H1 (cell line): ENCODE measurements at regions not wholly inside any gene's neighbourhood (a gene's known extent, or its start where the extent isn't known, plus 50 kb on each side); places are given as distances from the start of the nearest gene placed in this dataset.

Experiments
- CTCF ChIA-PET: fragments of 300-600 bp; sonication (Branson Sonifier 250); formaldehyde crosslinking; loops from one replicate; lab custom pipeline; 2021; ENCODE audit not compliant: partially characterized antibody; lab: Charles Lee
- POLR2A ChIA-PET: fragments of 300-600 bp; sonication (Branson Sonifier 250); formaldehyde crosslinking; loops from one replicate; lab custom pipeline; 2021; ENCODE audit warnings: inconsistent platforms; ENCODE audit not compliant: partially characterized antibody; lab: Charles Lee
- DNase-seq, 2 experiments: peaks; one replicate each; pipeline versions ENCODE4 v3.0.0 to v3.0.0-alpha.2; 2010 to 2022; ENCODE audit warnings: low spot score in 2 of 2, low read depth in 1 of 2, mixed read lengths in 1 of 2
- FAIRE-seq: peaks from 2 replicates; lab custom pipeline; 2011; peaks lifted over from hg19 to GRCh38; lab: Jason Lieb, UNC
- H2AFZ ChIP-seq: 2 replicates; pipeline ENCODE4 v1.8.1; 2012; ENCODE audit warnings: low read length, inconsistent platforms
- H2AK5ac ChIP-seq: 2 replicates; pipeline ENCODE4 v1.6.1; 2013; ENCODE audit warnings: low read depth, low read length
- H2BK120ac ChIP-seq: replicated peaks from 2 replicates; pipeline ENCODE3; 2013; ENCODE audit warnings: low read depth, low read length, inconsistent platforms
- H2BK12ac ChIP-seq: 2 replicates; pipeline ENCODE4 v1.6.1; 2013; ENCODE audit warnings: low read depth, low read length
- H2BK15ac ChIP-seq: 2 replicates; pipeline ENCODE4 v1.6.1; 2013; ENCODE audit warnings: low read length
- H2BK20ac ChIP-seq: 2 replicates; pipeline ENCODE4 v1.6.1; 2013; ENCODE audit warnings: low read length
- H2BK5ac ChIP-seq: 2 replicates; pipeline ENCODE4 v1.6.1; 2013; ENCODE audit warnings: low read depth, low read length
- H3K14ac ChIP-seq: 2 replicates; pipeline ENCODE4 v1.6.1; 2013; ENCODE audit warnings: inconsistent platforms; ENCODE audit not compliant: insufficient read length
- H3K18ac ChIP-seq: 2 replicates; pipeline ENCODE4 v1.6.1; 2013; ENCODE audit warnings: low read length; ENCODE audit errors: extremely low read depth
- H3K23ac ChIP-seq: 2 replicates; pipeline ENCODE4 v1.6.1; 2013; ENCODE audit warnings: inconsistent platforms; ENCODE audit not compliant: insufficient read length
- H3K23me2 ChIP-seq: 2 replicates; pipeline ENCODE4 v1.6.1; 2013; ENCODE audit warnings: low read depth, low read length
- H3K27ac ChIP-seq: 2 replicates; pipeline ENCODE4 v1.6.1; 2011; ENCODE audit warnings: low read depth, low read length, inconsistent platforms
- H3K27me3 ChIP-seq, 4 experiments: replicated peaks in 1 of 4; 1 replicate in 1 of 4; 2 replicates in 3 of 4; pipeline versions ENCODE4 v1.6.1 to v1.8.1; 2011 to 2013; ENCODE audit warnings: low read length in 3 of 4, mild to moderate bottlenecking in 3 of 4, inconsistent platforms in 2 of 4, mixed read lengths in 2 of 4, moderate library complexity in 1 of 4; ENCODE audit not compliant: control insufficient read depth in 3 of 4, insufficient read depth in 3 of 4; ENCODE audit errors: extremely low read depth in 1 of 4
- H3K36me3 ChIP-seq, 4 experiments: 2 replicates each; pipeline versions ENCODE4 v1.6.1 to v1.8.1; 2011 to 2013; ENCODE audit warnings: mild to moderate bottlenecking in 4 of 4, low read length in 3 of 4, moderate library complexity in 2 of 4, control low read depth in 1 of 4, inconsistent platforms in 1 of 4; ENCODE audit not compliant: insufficient read depth in 4 of 4, control insufficient read depth in 2 of 4
- H3K4ac ChIP-seq: replicated peaks from 2 replicates; pipeline ENCODE3; 2013; ENCODE audit warnings: low read length, low read depth, mixed read lengths, inconsistent platforms; ENCODE audit not compliant: insufficient read length
- H3K4me1 ChIP-seq, 4 experiments: replicated peaks in 1 of 4; 1 replicate in 1 of 4; 2 replicates in 3 of 4; pipeline versions ENCODE4 v1.6.1 to v1.8.1; 2011 to 2013; ENCODE audit warnings: low read length in 3 of 4, inconsistent platforms in 2 of 4, mixed read lengths in 1 of 4; ENCODE audit not compliant: insufficient read depth in 4 of 4, control insufficient read depth in 3 of 4
- H3K4me2 ChIP-seq, 2 experiments: 2 replicates each; pipeline versions ENCODE4 v1.6.1 to v1.8.1; 2011 to 2013; ENCODE audit warnings: low read depth in 2 of 2, low read length in 2 of 2, control low read depth in 1 of 2, inconsistent platforms in 1 of 2, mild to moderate bottlenecking in 1 of 2; ENCODE audit not compliant: insufficient read depth in 1 of 2
- H3K4me3 ChIP-seq, 4 experiments: fragments of 200-600, 300-600 bp in 1 of 4; sonication (generic), shearing (Covaris generic), sonication (Bioruptor Twin) in 1 of 4; 2 replicates each; pipeline versions ENCODE4 v1.5.1 to v1.8.1; 2011 to 2016; ENCODE audit warnings: low read length in 4 of 4, low read depth in 3 of 4, control low read depth in 2 of 4, inconsistent platforms in 2 of 4, mild to moderate bottlenecking in 2 of 4, mixed read lengths in 1 of 4, moderate library complexity in 1 of 4; ENCODE audit not compliant: insufficient read depth in 2 of 4; ENCODE audit errors: extremely low read depth in 1 of 4
- H3K56ac ChIP-seq: replicated peaks from 2 replicates; pipeline ENCODE3; 2013; ENCODE audit warnings: low read depth, mild to moderate bottlenecking, mixed read lengths, low read length, inconsistent platforms; ENCODE audit not compliant: insufficient read length
- H3K79me1 ChIP-seq: 2 replicates; pipeline ENCODE4 v1.6.1; 2013; ENCODE audit warnings: low read depth, low read length, control low read depth
- H3K79me2 ChIP-seq, 2 experiments: 2 replicates each; pipeline versions ENCODE4 v1.6.1 to v1.8.1; 2012 to 2013; ENCODE audit warnings: low read length in 2 of 2, mild to moderate bottlenecking in 2 of 2, inconsistent platforms in 1 of 2; ENCODE audit not compliant: insufficient read depth in 2 of 2, control insufficient read depth in 1 of 2
- H3K9ac ChIP-seq, 4 experiments: replicated peaks in 1 of 4; 1 replicate in 1 of 4; 2 replicates in 3 of 4; pipeline versions ENCODE4 v1.6.1 to v1.8.1; 2011 to 2013; ENCODE audit warnings: low read depth in 3 of 4, low read length in 3 of 4, control low read depth in 2 of 4, mild to moderate bottlenecking in 2 of 4, moderate library complexity in 2 of 4, inconsistent platforms in 1 of 4; ENCODE audit errors: extremely low read depth in 1 of 4
- H3K9me3 ChIP-seq, 2 experiments: 2 replicates each; pipeline versions ENCODE4 v1.6.1 to v1.8.1; 2012 to 2013; ENCODE audit warnings: mild to moderate bottlenecking in 2 of 2, moderate library complexity in 2 of 2, control low read depth in 1 of 2, inconsistent platforms in 1 of 2, low read depth in 1 of 2, low read length in 1 of 2, mixed read lengths in 1 of 2; ENCODE audit not compliant: insufficient read depth in 2 of 2
- H4K20me1 ChIP-seq, 2 experiments: replicated peaks in 1 of 2; 2 replicates each; pipeline versions ENCODE3 to v1.8.1; 2011 to 2013; ENCODE audit warnings: inconsistent platforms in 2 of 2, low read length in 2 of 2, mild to moderate bottlenecking in 1 of 2; ENCODE audit not compliant: insufficient read depth in 2 of 2, control insufficient read depth in 1 of 2
- H4K5ac ChIP-seq: 2 replicates; pipeline ENCODE4 v1.6.1; 2013; ENCODE audit warnings: low read length, low read depth, mixed read lengths, inconsistent platforms; ENCODE audit not compliant: insufficient read length
- H4K8ac ChIP-seq: 2 replicates; pipeline ENCODE4 v1.8.0; 2013; ENCODE audit warnings: mild to moderate bottlenecking, moderate library complexity, low read length, inconsistent platforms; ENCODE audit not compliant: insufficient read depth; ENCODE audit errors: extremely low read depth
- H4K91ac ChIP-seq: replicated peaks from 2 replicates; pipeline ENCODE3; 2013; ENCODE audit warnings: low read length, mixed read lengths, inconsistent platforms; ENCODE audit not compliant: insufficient read length
- CEBPB ChIP-seq: IDR thresholded peaks from 2 replicates; pipeline ENCODE4 v1.6.1; 2012; ENCODE audit warnings: low read depth, low read length
- CHD1 ChIP-seq: IDR thresholded peaks from 2 replicates; pipeline ENCODE4 v1.6.1; 2012; ENCODE audit warnings: low read depth, low read length, improper control_type of control experiment
- RXRA ChIP-seq: IDR thresholded peaks from 2 replicates; pipeline ENCODE4 v1.6.1; 2011; ENCODE audit warnings: low read depth, mild to moderate bottlenecking, low read length, moderate library complexity; ENCODE audit not compliant: insufficient read depth
- SUZ12 ChIP-seq: fragments of 200-600 bp; sonication (generic); IDR thresholded peaks from 2 replicates; pipeline ENCODE4 v1.6.1; 2012; ENCODE audit warnings: mild to moderate bottlenecking, inconsistent platforms, low read length, moderate library complexity, mixed read lengths
- TBP ChIP-seq: IDR thresholded peaks from 2 replicates; pipeline ENCODE4 v1.6.1; 2011; ENCODE audit warnings: low read depth, low read length, improper control_type of control experiment

DNA sequence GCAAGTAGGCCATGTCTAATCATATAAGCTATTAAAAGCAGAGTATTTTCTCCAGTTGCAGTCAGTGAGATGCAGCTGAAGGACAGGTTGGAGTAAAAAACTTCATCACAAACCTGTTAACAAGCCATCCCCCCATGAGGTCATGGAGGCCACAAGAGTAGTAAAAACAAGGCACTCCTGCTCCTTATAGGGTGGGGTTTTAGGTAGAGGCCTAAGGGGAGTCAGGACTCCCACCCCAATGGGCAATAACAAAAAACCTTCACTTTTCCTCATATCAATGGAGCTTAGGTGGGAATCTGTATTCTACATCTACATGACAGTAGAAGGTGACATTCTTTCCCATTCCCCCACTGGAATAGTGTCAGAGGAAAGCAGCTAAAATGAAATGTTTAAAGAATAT is 428.1 kb upstream of the KHDRBS2 start:
- H4K91ac ChIP-seq, result no peak overlapping the region
- H3K9ac ChIP-seq, result no peak overlapping the region
- H3K36me3 ChIP-seq, result no peaks in the 10 kb centered on the region
- no peak overlapping the region for H3K4ac ChIP-seq
- no peaks in the 10 kb centered on the region for H4K20me1 ChIP-seq
- H3K23me2 ChIP-seq, result no peaks in the 10 kb centered on the region
- no peaks in the 10 kb centered on the region for H3K79me1 ChIP-seq
- H3K9me3 ChIP-seq, result no peaks in the 10 kb centered on the region
- no peak overlapping the region for H3K23ac ChIP-seq
- H4K5ac ChIP-seq, result no peak overlapping the region
- no peak overlapping the region; a peak in 1 of 4 replicates for H3K4me2 ChIP-seq
- H3K27ac ChIP-seq, result no peak overlapping the region
- TF ChIP-seq CHD1 (no peak), CEBPB (no peak), RXRA (no peak), SUZ12 (no peak), TBP (no peak)
- TF ChIP-seq, all 59 proteins: peak for 0
- Histone ChIP-seq H3K18ac (peak overlapping the region; percentile 79; the same call in 1 of the 2 replicates), H3K14ac (no peak overlapping the region), H3K4me3 (peak overlapping the region in 1 of 4 experiments; percentile 0; a peak in 1 of 8 replicates), H3K4me1 (peaks cover 0 to 3% (median 1%) of the 10 kb centered on the region in 4 experiments; a peak in 3 of 7 replicates), H2BK20ac (no peak overlapping the region), H3K79me2 (no peaks in the 10 kb centered on the region), H4K8ac (no peak overlapping the region), H2BK5ac (peak overlapping the region; percentile 75; the same call in 1 of the 2 replicates), H2AFZ (no peak overlapping the region; the same call in 1 of the 2 replicates), H2BK12ac (no peak overlapping the region), H2BK15ac (no peak overlapping the region), H3K56ac (no peak overlapping the region), H3K27me3 (no peaks in the 10 kb centered on the region), H2AK5ac (no peak overlapping the region), H2BK120ac (peak overlapping the region; percentile 78)
- FAIRE-seq (peak; percentile 73), DNase-seq (no peak)
- CTCF ChIA-PET, result interaction anchor here (1.0 kb wide), 1 partner anchor 12 kb away, joined by 3 read pairs; no protein-coding TSS in a partner anchor
- POLR2A ChIA-PET, result no interaction called here
